SK-N-MC (cell line): ENCODE measurements at regions not wholly inside any gene's neighbourhood (a gene's known extent, or its start where the extent isn't known, plus 50 kb on each side); places are given as distances from the start of the nearest gene placed in this dataset.
"Not testable (repeated sequence)": the region's sequence is repeated elsewhere in the genome, so short reads cannot be mapped to it uniquely, and the experiment has no call there.

Experiments used
- EZH2 ChIP-seq: fragments of 200-600 bp; sonication (generic); IDR thresholded peaks from one replicate; pipeline ENCODE4 v1.6.1; 2017; ENCODE audit warnings: antibody characterized with exemption
- FOXP2 ChIP-seq: optimal IDR thresholded peaks from 2 replicates; pipeline ENCODE3; 2011; ENCODE audit warnings: mild to moderate bottlenecking, moderate library complexity; ENCODE audit not compliant: insufficient read depth; ENCODE audit errors: extremely low read length, control extremely low read depth
- POLR2AphosphoS5 ChIP-seq: IDR thresholded peaks from 2 replicates; pipeline ENCODE4 v1.6.1; 2012; ENCODE audit warnings: mild to moderate bottlenecking, low read depth, low read length, borderline replicate concordance

DNA sequence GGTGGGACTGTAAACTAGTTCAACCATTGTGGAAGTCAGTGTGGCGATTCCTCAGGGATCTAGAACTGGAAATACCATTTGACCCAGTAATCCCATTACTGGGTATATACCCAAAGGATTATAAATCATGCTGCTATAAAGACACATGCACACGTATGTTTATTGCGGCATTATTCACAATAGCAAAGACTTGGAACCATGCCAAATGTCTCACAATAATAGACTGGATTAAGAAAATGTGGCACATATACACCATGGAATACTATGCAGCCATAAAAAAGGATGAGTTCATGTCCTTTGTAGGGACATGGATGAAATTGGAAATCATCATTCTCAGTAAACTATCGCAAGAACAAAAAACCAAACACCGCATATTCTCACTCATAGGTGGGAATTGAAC lies 268.3 kb upstream of the MMADHC start:
- TF ChIP-seq POLR2AphosphoS5, EZH2, FOXP2: not testable (repeated sequence)
